MM.1S (cell line): ENCODE measurements at regions not wholly inside any gene's neighbourhood (a gene's known extent, or its start where the extent isn't known, plus 50 kb on each side); places are given as distances from the start of the nearest gene placed in this dataset.
"Not testable (repeated sequence)": the region's sequence is repeated elsewhere in the genome, so short reads cannot be mapped to it uniquely, and the experiment has no call there.

Experiments used
- DNase-seq: peaks from one replicate; pipeline ENCODE4 v3.0.0-alpha.2; 2015
- H2AFZ ChIP-seq: fragments of 300-600 bp; sonication (generic); 2 replicates; pipeline ENCODE4 v1.6.0; 2016; ENCODE audit warnings: antibody characterized with exemption, low read length
- H3F3A ChIP-seq: fragments of 300-600 bp; sonication (generic); 2 replicates; pipeline ENCODE4 v1.6.1; 2016; ENCODE audit warnings: mild to moderate bottlenecking, antibody characterized with exemption, low read length, moderate library complexity, mixed read lengths; ENCODE audit not compliant: insufficient read depth
- H3K27ac ChIP-seq: fragments of 300-600 bp; sonication (generic); 2 replicates; pipeline ENCODE4 v1.5.1; 2016; ENCODE audit warnings: mild to moderate bottlenecking, low read length
- H3K27me3 ChIP-seq: fragments of 300-600 bp; sonication (generic); replicated peaks from 2 replicates; pipeline ENCODE4 v1.6.0; 2016; ENCODE audit warnings: low read length; ENCODE audit not compliant: insufficient read depth
- H3K36me3 ChIP-seq: fragments of 300-600 bp; sonication (generic); replicated peaks from 2 replicates; pipeline ENCODE4 v1.6.1; 2016; ENCODE audit warnings: mild to moderate bottlenecking, low read length, mixed read lengths; ENCODE audit not compliant: insufficient read depth
- H3K4me1 ChIP-seq: fragments of 300-600 bp; sonication (generic); 2 replicates; pipeline ENCODE4 v1.6.1; 2016; ENCODE audit warnings: low read length, mixed read lengths
- H3K4me2 ChIP-seq: fragments of 300-600 bp; sonication (generic); 2 replicates; pipeline ENCODE4 v1.6.0; 2016; ENCODE audit warnings: low read depth, low read length
- H3K4me3 ChIP-seq: fragments of 300-600 bp; sonication (generic); 2 replicates; pipeline ENCODE4 v1.5.1; 2016; ENCODE audit warnings: low read length, mixed read lengths
- H3K79me2 ChIP-seq: fragments of 300-600 bp; sonication (generic); 2 replicates; pipeline ENCODE4 v1.6.1; 2016; ENCODE audit warnings: mixed run types, low read length, mixed read lengths
- H3K9ac ChIP-seq: fragments of 300-600 bp; sonication (generic); 2 replicates; pipeline ENCODE4 v1.6.1; 2016; ENCODE audit warnings: low read length, mixed read lengths
- H3K9me2 ChIP-seq: fragments of 300-600 bp; sonication (generic); replicated peaks from 2 replicates; pipeline ENCODE4 v1.6.1; 2016; ENCODE audit warnings: mild to moderate bottlenecking, low read length, mixed read lengths; ENCODE audit not compliant: insufficient read depth
- H3K9me3 ChIP-seq: fragments of 300-600 bp; sonication (generic); replicated peaks from 2 replicates; pipeline ENCODE4 v1.6.1; 2016; ENCODE audit warnings: mild to moderate bottlenecking, low read length, mixed read lengths; ENCODE audit not compliant: insufficient read depth
- H4K20me1 ChIP-seq: fragments of 300-600 bp; sonication (generic); 2 replicates; pipeline ENCODE4 v1.6.1; 2016; ENCODE audit warnings: mild to moderate bottlenecking, low read length, moderate library complexity, mixed read lengths; ENCODE audit not compliant: insufficient read depth
- EZH2 ChIP-seq: fragments of 300-600 bp; sonication (generic); optimal IDR thresholded peaks from 2 replicates; pipeline ENCODE3; 2017; ENCODE audit warnings: low read depth, mild to moderate bottlenecking, antibody characterized with exemption, low read length, mixed read lengths
- EZH2phosphoT487 ChIP-seq: fragments of 300-600 bp; sonication (generic); IDR thresholded peaks from 2 replicates; pipeline ENCODE4 v1.6.1; 2018; ENCODE audit warnings: antibody characterized with exemption, low read length
- TF ChIP-seq, protein P1 (sequence below): fragments of 300-600 bp; sonication (generic); IDR thresholded peaks from 2 replicates; pipeline ENCODE4 v1.5.1; 2016; ENCODE audit warnings: antibody characterized with exemption, low read length, mixed read lengths

DNA sequence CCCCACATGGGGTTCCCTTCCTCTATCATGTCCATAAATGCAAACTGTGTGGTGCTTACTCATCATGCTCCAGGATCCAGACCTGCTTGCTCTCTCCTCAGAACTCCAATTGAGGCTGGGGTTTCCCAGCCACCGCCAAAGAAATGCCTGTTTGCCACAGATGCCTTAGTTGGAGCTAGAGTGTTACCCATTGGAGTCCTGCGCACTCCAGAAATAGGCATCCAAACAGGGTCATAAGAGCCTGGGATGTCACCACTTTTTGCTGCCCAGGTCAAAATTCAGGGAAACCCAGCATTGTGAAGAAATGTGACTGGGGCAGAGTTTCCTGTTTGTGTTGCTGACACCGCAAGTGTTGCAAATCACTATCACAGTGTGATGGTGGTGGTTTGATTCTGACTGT lies 60.7 kb upstream of the SPDL1 start:
- Histone ChIP-seq H3K4me1 (no peaks in the 10 kb centered on the region), H3K27me3 (no peaks in the 10 kb centered on the region), H3K9me2 (no peaks in the 10 kb centered on the region), H2AFZ (no peak overlapping the region), H3K9me3 (no peaks in the 10 kb centered on the region), H3K4me2 (no peak overlapping the region), H3F3A (no peaks in the 10 kb centered on the region), H3K9ac (no peak overlapping the region), H4K20me1 (no peaks in the 10 kb centered on the region), H3K4me3 (no peak overlapping the region), H3K36me3 (no peaks in the 10 kb centered on the region), H3K27ac (no peak overlapping the region), H3K79me2 (no peaks in the 10 kb centered on the region)
- TF ChIP-seq EZH2 (no peak), EZH2phosphoT487 (no peak)
- TF ChIP-seq, protein P1, sequence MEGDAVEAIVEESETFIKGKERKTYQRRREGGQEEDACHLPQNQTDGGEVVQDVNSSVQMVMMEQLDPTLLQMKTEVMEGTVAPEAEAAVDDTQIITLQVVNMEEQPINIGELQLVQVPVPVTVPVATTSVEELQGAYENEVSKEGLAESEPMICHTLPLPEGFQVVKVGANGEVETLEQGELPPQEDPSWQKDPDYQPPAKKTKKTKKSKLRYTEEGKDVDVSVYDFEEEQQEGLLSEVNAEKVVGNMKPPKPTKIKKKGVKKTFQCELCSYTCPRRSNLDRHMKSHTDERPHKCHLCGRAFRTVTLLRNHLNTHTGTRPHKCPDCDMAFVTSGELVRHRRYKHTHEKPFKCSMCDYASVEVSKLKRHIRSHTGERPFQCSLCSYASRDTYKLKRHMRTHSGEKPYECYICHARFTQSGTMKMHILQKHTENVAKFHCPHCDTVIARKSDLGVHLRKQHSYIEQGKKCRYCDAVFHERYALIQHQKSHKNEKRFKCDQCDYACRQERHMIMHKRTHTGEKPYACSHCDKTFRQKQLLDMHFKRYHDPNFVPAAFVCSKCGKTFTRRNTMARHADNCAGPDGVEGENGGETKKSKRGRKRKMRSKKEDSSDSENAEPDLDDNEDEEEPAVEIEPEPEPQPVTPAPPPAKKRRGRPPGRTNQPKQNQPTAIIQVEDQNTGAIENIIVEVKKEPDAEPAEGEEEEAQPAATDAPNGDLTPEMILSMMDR, result no peak
- no peak for DNase-seq

DNA sequence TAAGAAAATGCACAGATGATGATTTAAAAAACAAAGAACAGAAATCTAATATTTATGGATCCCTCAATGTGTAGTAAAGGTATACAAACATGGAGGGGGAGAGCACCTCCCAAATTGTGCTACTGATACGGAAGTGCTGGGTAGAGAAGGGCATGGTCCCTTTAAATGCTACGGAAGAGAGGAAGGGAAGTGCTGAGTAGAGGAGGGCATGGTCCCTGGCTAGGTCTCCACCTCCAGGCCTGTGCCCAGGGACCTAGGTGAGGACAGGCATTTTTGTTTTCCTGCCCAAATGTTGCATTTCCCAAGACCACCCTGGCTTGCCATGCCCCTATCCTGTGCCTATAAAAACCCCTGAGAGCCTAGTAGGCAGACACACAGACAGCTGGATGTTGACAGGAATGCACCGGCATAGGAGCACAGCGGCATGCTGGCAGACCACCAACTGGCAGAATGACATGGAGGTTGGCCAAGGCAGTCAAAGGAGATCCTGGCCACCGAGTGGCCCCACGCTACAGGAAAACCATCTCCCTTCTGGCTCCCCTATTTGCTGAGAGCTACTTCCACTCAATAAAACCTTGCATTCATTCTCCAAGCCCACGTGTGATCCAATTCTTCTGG lies 62.1 kb upstream of the SPDL1 start:
- H4K20me1 ChIP-seq, result no peaks in the 10 kb centered on the region
- no peak overlapping the region for H2AFZ ChIP-seq
- no peak overlapping the region for H3K9ac ChIP-seq
- H3F3A ChIP-seq, result no peaks in the 10 kb centered on the region
- no peak overlapping the region for H3K4me2 ChIP-seq
- no peak overlapping the region for H3K27ac ChIP-seq
- H3K9me3 ChIP-seq, result no peaks in the 10 kb centered on the region
- no peaks in the 10 kb centered on the region for H3K9me2 ChIP-seq
- H3K27me3 ChIP-seq, result no peaks in the 10 kb centered on the region
- no peaks in the 10 kb centered on the region for H3K4me1 ChIP-seq
- no peak for TF ChIP-seq EZH2phosphoT487
- TF ChIP-seq, protein P1, result no peak
- TF ChIP-seq EZH2, result no peak
- no peaks in the 10 kb centered on the region for H3K36me3 ChIP-seq
- no peak for DNase-seq
- H3K4me3 ChIP-seq, result no peak overlapping the region
- H3K79me2 ChIP-seq, result no peaks in the 10 kb centered on the region

DNA sequence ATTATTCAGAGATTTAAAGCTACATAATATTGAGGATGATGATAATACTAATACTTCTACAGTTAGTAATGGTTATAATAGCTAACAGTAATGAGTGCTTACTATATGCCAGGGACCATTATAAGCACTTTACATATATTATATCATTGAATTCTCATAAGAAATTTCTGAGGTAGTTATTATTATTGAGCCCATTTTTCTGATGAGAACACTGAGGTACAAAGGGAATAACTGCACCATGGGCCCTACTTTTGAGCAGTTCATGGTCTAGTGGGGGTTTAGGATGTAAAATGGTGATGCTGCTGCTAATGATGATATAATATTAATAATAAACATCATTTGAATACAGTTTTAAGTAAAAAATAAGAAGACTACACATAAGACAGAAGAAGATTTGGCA lies 64.2 kb upstream of the SPDL1 start:
- Histone ChIP-seq H3K4me3 (no peak overlapping the region), H3K27me3 (no peaks in the 10 kb centered on the region), H3K36me3 (no peaks in the 10 kb centered on the region), H4K20me1 (no peaks in the 10 kb centered on the region), H3K4me1 (no peaks in the 10 kb centered on the region), H3K9me3 (no peaks in the 10 kb centered on the region), H2AFZ (no peak overlapping the region), H3F3A (no peaks in the 10 kb centered on the region), H3K27ac (no peak overlapping the region), H3K9ac (no peak overlapping the region), H3K9me2 (no peaks in the 10 kb centered on the region), H3K79me2 (no peaks in the 10 kb centered on the region), H3K4me2 (no peak overlapping the region)
- TF ChIP-seq, protein P1, result no peak
- TF ChIP-seq EZH2 (no peak), EZH2phosphoT487 (no peak)
- DNase-seq, result no peak

DNA sequence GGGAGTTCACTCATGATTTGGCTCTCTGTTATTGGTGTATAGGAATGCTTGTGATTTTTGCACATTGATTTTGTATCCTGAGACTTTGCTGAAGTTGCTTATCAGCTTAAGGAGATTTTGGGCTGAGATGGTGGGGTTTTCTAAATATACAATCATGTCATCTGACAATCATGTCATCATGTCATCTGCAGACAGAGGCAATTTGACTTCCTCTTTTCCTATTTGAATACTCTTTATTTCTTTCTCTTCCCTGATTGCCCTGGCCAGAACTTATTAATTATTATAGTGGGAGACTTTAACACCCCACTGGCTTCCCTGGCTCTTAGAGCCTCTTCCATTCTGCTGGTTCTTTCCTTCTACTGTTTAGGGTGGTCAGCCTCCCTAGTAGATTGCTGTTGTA lies 64.8 kb upstream of the SPDL1 start:
- not testable (repeated sequence) for DNase-seq, H3K27ac ChIP-seq, H3K4me1 ChIP-seq, H2AFZ ChIP-seq, H3F3A ChIP-seq, H3K36me3 ChIP-seq, H3K27me3 ChIP-seq, H3K9ac ChIP-seq, H3K4me2 ChIP-seq, H4K20me1 ChIP-seq, H3K9me3 ChIP-seq, H3K9me2 ChIP-seq, H3K4me3 ChIP-seq, H3K79me2 ChIP-seq
